Fibroblast of skin of back (primary cell): ENCODE measurements at regions not wholly inside any gene's neighbourhood (a gene's known extent, or its start where the extent isn't known, plus 50 kb on each side); places are given as distances from the start of the nearest gene placed in this dataset.
"Not testable (repeated sequence)": the region's sequence is repeated elsewhere in the genome, so short reads cannot be mapped to it uniquely, and the experiment has no call there.

Experiments
- DNase-seq: peaks from one replicate; pipeline ENCODE4 v3.0.0-alpha.2; 2013

- DNase-seq: not testable (repeated sequence)
Measured at GRCh38 chr10:45122180-45122860, 121.6 kb downstream of the ZNF22 start.

- DNase-seq: no peak
Measured at GRCh38 chr10:45135443-45136198, 134.9 kb downstream of the ZNF22 start.

GRCh38 chr10:45136256-45136655 is 135.5 kb downstream of the ZNF22 start:
- DNase-seq: no peak

GRCh38 chr10:45144326-45145070 is 143.8 kb downstream of the ZNF22 start:
- DNase-seq: no peak

GRCh38 chr10:45145143-45145542 is 144.4 kb downstream of the ZNF22 start:
- not testable (repeated sequence) for DNase-seq

GRCh38 chr10:45147000-45147399 is 146.3 kb downstream of the ZNF22 start:
- DNase-seq: no peak

- no peak for DNase-seq
Measured at GRCh38 chr10:45150997-45151396, 150.3 kb downstream of the ZNF22 start.

GRCh38 chr10:45151467-45152214 is 150.9 kb downstream of the ZNF22 start:
- no peak for DNase-seq

GRCh38 chr10:45152726-45153125 is 152.0 kb downstream of the ZNF22 start:
- no peak for DNase-seq

- no peak for DNase-seq
Measured at GRCh38 chr10:45154502-45154901, 153.8 kb downstream of the ZNF22 start.

- no peak for DNase-seq
Measured at GRCh38 chr10:45155784-45156183, 155.1 kb downstream of the ZNF22 start.

- DNase-seq: peak; percentile 16
Measured at GRCh38 chr10:45160271-45160670, 155.1 kb downstream of the OR13A1 start.

GRCh38 chr10:45163315-45163975 is 152.0 kb downstream of the OR13A1 start:
- no peak for DNase-seq

GRCh38 chr10:45175520-45176118 is 139.8 kb downstream of the OR13A1 start:
- DNase-seq: not testable (repeated sequence)

GRCh38 chr10:45179691-45180090 is 135.7 kb downstream of the OR13A1 start:
- no peak for DNase-seq

GRCh38 chr10:45180507-45180906 is 134.9 kb downstream of the OR13A1 start:
- no peak for DNase-seq

GRCh38 chr10:45180946-45181875 is 134.2 kb downstream of the OR13A1 start:
- peak; percentile 21 for DNase-seq

- no peak for DNase-seq
Measured at GRCh38 chr10:45183174-45183573, 132.2 kb downstream of the OR13A1 start.

- no peak for DNase-seq
Measured at GRCh38 chr10:45197816-45198485, 117.5 kb downstream of the OR13A1 start.
